ENCODE measurements at regions not wholly inside any gene's neighbourhood (a gene's known extent, or its start where the extent isn't known, plus 50 kb on each side); places are given as distances from the start of the nearest gene placed in this dataset.
A peak's percentile ranks its signal among the peaks of the same experiment; 100 is the strongest.

DNA sequence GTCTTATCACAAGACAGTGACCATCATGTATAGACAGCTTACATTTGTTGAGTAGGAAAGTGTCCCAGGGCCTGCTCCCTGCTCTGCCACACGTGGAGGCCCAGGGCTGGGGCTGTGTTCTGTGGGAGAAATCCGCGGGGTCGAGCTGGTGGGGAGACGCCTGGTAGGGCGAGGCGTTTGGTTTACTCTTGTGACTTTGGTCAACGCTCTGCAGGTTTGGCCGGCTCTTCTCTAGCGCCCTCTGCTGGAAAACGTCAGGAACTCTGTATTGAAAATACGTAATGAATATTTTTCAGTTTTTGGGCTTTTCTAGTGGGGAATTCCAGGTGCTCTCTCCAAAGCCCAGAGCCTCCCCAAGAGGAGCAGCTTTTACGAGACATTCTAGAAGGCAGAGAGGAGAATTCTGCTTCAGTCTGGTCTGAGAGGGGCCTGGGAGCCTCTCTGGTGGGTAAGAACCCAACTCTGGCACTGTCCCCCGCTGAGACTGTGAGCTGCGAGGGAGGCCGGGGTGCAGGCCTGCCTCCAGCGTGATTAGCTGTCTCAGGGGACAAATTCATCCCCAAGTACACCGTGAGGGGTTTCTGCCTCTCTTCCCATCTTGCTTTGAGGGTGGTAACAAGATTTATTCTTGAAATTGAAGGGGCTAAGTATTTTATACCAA is 112.6 kb upstream of the RALGAPA2 start:
- DNase-seq, result peak; percentile 34

- DNase-seq, result peak; percentile 70
Measured at GRCh38 chr20:20823476-20823881, 111.0 kb upstream of the RALGAPA2 start.

DNA sequence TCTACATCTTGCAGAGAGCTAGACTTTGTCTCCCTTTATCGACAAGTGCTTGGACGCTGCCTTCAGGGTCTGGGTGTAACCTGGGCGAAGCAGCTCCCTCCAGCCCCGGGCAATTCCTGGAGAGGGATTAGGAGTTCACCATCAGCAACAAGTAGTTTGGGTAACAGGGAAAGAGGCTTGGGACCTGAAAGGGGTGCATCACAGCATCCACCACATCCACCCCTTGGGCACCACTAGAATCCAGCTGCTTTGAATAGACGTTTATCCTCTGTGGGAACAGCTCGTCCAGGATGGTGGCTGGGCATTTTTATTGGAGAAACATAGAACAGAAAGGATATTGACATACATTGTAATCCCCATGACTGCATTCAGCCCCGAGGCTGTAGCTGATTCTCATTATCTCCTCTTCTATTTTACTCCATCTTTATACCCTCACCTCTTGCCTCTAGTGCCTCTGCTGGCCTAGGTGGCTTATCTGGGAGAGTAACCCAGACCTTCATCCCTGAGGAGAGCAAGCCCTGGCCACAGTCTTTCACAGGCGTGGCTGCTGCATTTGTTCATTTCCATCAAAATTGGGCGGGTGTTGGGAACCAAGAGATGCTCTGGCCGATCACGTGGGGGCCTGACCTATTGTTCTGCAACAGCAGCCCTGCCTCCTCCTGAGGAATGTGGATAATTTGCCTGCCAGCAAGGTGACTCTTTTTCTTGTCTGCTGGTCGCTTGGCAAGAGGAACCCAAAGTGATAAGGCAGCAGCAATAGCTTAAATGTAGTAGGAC is 109.2 kb upstream of the RALGAPA2 start:
- no peak for DNase-seq

GRCh38 chr20:20820785-20821483 is 108.5 kb upstream of the RALGAPA2 start:
- DNase-seq, result no peak

GRCh38 chr20:20820104-20820503 is 107.7 kb upstream of the RALGAPA2 start:
- DNase-seq, result no peak

- DNase-seq, result no peak
Measured at GRCh38 chr20:20816969-20817755, 104.7 kb upstream of the RALGAPA2 start.

- no peak for DNase-seq
Measured at GRCh38 chr20:20815711-20816455, 103.4 kb upstream of the RALGAPA2 start.

- no peak for DNase-seq
Measured at GRCh38 chr20:20814685-20815084, 102.2 kb upstream of the RALGAPA2 start.

- DNase-seq, result no peak
Measured at GRCh38 chr20:20812136-20812535, 99.7 kb upstream of the RALGAPA2 start.

GRCh38 chr20:20808016-20808415 is 95.6 kb upstream of the RALGAPA2 start:
- no peak for DNase-seq

DNA sequence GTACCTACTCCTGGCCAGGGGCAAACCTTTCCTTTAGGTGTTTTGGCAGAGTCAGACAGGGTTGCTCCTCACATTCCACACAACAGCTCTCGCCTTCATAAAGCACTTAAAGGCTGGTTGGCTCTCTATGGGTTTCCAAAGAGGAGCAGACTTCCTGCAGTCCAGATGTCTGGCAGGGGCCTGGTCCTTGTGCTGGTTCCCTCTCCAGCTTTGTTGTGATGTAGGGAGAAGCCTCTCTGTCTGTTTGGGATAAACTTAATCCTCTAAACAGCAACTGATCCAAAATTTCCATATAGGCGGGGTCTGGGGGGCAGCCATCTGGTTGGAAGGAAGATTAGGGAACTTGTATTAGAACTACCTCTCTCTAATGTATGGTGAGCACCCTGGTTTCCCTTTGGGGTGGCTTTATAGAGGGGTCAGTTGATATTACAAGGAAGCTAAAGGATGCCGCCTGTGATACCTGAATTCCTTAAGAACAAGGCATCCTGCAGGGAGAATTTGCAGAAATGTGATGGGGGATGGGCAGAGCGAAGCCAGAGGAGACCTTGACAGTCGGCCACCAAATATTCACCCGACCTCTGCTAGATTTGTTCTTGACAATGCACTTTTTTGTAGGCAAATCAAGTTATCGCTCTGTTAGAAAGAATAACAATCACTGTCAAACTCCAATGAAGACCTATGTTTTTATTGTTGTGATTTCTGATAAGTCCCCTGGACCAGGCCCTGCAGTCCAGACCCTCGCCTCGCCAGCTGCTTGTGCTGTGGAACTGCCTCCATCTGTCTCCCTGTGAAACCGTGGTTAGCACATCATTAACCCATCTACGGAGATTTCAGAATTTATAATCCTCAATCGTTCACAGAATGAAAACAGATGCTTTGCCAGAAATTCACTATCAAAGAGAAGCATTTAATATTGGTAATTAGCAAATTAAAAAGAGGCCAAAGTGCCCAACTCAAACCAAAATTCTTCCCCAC is 94.0 kb upstream of the RALGAPA2 start:
- DNase-seq, result no peak

- no peak for DNase-seq
Measured at GRCh38 chr20:20803011-20803410, 90.6 kb upstream of the RALGAPA2 start.

DNA sequence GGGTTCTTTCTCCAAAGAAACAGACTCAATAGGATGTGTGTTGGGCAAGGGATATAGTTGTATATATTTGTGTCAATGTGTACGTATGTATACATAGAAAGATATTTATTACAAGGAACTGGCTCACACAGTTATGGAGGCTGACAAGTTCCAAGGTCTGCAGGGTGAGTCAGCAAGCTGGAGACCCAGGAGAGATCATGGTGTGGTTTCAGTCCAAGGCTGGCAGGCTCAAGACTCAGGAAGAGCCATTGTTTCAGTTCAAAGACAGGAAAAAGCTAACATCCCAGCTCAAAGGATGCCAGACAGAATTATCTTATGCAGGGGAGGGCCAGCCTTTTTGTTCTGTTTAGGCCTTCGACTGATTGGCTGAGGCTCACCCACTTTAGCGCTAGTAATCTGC is 89.9 kb upstream of the RALGAPA2 start:
- no peak for DNase-seq

DNA sequence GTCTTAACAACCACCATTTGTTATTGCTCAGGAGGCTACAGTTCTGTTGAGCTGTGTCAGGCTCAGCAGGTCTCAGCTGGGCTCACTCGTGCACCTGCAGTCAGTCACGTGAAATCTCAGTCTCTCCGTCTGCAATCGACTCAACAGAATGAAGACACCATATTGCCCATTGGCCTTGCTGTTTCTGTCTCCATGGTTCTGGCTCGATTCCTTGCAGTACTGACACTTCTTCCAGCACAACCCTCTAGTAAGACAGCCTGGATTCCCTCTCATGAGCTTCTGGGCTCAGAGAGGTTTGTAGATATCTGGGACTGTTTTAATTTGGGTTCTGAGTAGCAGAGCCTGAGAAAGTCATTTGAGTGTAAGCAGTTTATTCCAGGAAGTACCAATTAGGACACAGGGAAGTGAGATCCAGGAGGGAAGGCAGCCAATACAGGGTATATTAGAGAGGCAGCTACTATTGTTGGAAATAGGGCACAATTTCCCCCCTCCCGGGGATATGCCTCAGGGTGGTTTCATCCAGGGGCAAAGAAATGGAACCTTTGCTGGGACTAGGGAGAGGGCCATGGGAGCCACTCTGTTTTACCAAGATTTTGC is 87.4 kb upstream of the RALGAPA2 start:
- no peak for DNase-seq

DNA sequence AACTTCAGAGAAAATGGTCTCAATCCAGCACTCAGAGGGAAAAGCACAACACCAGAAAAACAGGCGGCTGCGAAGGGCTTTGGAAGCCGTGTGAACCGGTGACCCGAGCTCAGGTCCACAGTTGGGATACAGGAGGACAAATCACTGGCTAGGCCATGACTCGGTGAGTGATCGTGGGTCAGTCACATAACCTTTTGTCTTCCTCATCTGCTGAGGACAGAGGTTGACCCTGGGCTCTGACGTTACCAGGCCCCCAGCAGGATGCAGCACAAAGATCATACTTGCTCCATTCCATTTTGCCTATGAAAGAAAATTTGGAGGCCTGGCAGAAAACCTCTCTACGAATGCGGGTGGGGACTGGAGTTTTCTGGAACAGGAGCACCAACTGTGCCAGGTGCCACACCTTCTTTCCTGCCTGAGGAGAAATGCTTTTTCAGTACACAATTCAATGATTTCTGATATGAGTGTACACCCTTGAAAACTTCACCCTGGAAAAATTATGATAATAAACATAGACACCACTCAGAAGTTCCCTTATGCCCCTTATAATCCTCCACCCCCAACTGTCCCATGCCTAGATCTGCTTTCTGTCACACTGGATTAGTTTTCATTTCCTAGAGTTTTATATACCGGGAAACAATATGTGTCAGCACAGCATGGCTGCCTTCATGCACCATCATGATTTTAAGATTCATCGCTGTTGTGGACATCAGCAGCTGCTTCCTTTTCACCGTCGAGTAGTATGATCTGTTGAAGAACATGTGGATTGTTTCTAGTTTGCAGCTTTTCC is 85.3 kb upstream of the RALGAPA2 start:
- no peak for DNase-seq

DNA sequence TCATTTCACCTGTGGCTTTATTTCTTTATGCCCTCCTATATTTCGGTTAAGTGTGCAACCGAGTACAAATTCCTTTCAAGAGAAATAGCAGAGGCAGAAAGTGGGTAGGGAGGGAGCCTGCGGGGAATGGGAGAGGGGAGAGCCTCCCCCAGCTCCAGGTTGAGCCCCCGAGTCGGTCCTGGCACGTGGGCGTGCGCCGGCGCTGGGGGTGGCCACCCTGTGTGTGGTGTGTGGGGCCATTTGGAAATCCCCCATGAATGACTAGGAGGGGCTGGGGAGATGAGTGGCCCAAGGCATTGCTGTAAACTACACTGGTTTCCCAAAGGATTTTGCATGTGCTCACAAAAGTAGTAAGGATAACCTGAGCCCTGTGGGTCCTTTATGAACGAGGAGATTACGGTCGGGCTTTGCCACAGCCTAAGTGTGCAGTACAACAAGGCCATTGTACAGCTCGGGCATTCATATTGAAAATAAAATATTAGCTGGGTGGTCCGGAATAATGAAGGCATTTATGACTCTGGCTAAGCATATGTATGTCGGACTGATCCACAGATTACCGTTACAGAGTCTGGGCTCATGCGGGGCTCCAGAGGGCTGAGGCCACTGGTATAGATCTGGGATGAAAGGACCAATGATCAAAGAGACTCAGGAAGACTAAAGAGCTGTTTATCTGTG is 84.5 kb upstream of the RALGAPA2 start:
- DNase-seq, result no peak

GRCh38 chr20:20795721-20796120 is 83.3 kb upstream of the RALGAPA2 start:
- DNase-seq, result no peak

GRCh38 chr20:20795119-20795518 is 82.7 kb upstream of the RALGAPA2 start:
- DNase-seq, result no peak

GRCh38 chr20:20793591-20793990 is 81.1 kb upstream of the RALGAPA2 start:
- no peak for DNase-seq
